ENCODE measurements at regions not wholly inside any gene's neighbourhood (a gene's known extent, or its start where the extent isn't known, plus 50 kb on each side); places are given as distances from the start of the nearest gene placed in this dataset.
"Not testable (repeated sequence)": the region's sequence is repeated elsewhere in the genome, so short reads cannot be mapped to it uniquely, and the experiment has no call there.

DNA sequence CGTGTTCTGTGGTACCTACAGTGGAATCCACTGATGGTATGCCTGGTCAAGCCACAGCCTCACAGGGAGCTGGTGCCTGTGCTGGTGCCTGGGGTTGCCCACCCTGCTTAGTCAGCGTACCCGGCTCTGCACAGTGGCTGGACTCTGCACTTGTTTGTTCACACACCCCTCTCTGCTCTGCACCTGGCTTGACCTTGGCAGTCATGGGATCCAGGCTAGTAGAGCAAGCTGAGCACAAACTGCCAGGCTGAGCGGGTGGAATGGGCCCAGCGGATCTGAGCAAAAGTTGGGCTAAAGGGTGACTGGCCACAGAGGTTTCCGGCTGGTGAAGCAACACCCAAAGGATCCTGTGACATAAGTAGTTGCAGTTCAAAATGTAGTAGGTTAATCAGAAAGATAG, 163.5 kb downstream of the CDH19 start:
- Mint-ChIP-seq H3K27ac (no peak overlapping the region), H3K36me3 (no peaks in the 10 kb centered on the region), H3K4me3 (no peak overlapping the region), H3K27me3 (no peaks in the 10 kb centered on the region), H3K9me3 (peaks cover 5% of the 10 kb centered on the region), H3K4me1 (ENCODE audit: low read depth) (no peaks in the 10 kb centered on the region)
- ChIA-PET CTCF (no interaction called here), POLR2A (no interaction called here)
- DNase-seq = no peak
- intact Hi-C loops (cut with micrococcal nuclease) = no loop called here

DNA sequence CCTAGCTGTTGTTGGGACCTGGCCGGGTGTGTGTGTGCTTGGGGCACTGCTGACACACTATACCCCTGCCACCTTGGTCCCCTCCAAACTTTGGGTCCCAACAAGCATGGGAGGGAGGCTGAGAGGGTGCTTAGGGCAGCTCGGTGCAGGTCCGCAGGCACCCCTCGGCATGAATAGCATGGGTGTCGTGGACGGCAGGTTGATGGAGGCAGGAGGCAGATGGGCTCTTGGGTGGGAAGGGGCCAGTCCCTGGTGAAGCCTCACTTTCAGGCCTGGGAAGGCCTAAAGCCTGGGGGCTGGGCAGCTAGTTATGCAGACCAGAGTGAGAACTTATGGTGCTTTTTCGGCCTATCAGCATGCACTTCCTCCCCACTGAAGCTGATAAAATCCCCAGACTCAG, 164.2 kb downstream of the CDH19 start:
- no peak for DNase-seq
- Mint-ChIP-seq H3K9me3 (peaks cover 5% of the 10 kb centered on the region), H3K36me3 (no peaks in the 10 kb centered on the region), H3K4me1 (ENCODE audit: low read depth) (no peaks in the 10 kb centered on the region), H3K27me3 (no peaks in the 10 kb centered on the region), H3K4me3 (no peak overlapping the region), H3K27ac (no peak overlapping the region)
- ChIA-PET POLR2A (no interaction called here), CTCF (no interaction called here)
- intact Hi-C loops (cut with micrococcal nuclease) = no loop called here

DNA sequence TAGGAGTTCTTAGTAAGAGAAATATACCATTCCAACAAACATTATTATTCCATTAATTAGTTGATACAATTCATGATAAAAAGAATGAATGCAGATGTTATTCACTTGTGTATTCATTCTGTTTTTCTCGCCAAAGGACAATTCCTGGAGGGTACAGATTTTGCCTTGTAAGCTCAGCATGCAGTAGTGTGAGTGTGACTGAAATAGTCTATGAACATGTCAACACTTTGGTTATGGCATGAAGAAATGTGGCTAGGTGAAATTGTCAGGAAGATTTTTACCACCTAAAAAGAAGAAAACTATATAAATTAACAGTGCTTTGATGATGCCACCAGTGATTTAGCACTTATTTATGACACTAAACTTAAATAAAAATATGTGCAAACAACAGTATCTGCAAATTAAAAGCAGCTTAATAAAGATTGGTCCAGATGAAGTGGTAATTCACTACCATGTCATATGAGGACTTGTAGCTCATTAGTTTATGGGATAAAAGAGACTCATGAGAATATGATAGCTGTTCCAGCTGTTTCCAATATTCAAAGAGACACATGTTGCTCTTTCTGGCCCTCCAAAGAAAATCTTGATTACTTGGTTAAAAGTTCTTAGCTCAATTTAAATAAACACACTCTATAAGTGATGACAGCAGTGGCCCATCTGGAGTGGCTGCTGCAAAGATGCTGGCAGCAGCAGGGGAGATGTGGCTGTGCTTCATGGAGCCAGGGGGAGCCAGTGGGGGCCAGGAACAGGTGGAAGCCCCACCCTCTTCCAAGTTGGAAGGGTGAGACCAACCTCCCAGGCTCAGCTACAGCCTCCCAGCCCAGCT, 165.0 kb downstream of the CDH19 start:
- no peak for DNase-seq
- intact Hi-C loops (cut with micrococcal nuclease) = no loop called here
- Mint-ChIP-seq H3K9me3 (peaks cover 5% of the 10 kb centered on the region), H3K4me1 (ENCODE audit: low read depth) (no peaks in the 10 kb centered on the region), H3K27me3 (no peaks in the 10 kb centered on the region), H3K4me3 (no peak overlapping the region), H3K36me3 (no peaks in the 10 kb centered on the region), H3K27ac (no peak overlapping the region)
- CTCF ChIA-PET = no interaction called here
- POLR2A ChIA-PET = no interaction called here

DNA sequence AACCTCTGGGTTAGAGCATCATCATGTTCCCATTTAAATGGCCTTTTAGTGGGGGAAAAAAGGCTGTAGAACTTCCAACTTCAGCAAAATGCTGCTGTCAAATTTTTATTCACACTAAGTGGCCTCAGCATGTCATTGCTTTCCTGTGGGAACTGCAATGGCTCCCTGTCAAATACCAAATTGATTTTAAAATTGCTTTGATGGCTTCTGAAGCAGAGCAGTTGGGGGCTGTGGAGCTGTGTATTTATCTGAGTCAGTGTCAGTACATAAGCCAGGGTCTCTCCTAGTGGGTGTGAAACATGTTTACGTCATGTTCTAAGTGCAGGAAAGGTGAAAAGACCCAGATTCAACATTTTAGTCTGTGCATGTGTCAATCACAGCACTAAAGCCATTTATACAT, 171.3 kb downstream of the CDH19 start:
- CTCF ChIA-PET = no interaction called here
- Mint-ChIP-seq H3K36me3 (no peaks in the 10 kb centered on the region), H3K4me3 (no peak overlapping the region), H3K27me3 (no peaks in the 10 kb centered on the region), H3K4me1 (ENCODE audit: low read depth) (no peaks in the 10 kb centered on the region), H3K27ac (no peak overlapping the region), H3K9me3 (peaks cover 3% of the 10 kb centered on the region)
- intact Hi-C loops (cut with micrococcal nuclease) = no loop called here
- DNase-seq = no peak
- POLR2A ChIA-PET = no interaction called here

DNA sequence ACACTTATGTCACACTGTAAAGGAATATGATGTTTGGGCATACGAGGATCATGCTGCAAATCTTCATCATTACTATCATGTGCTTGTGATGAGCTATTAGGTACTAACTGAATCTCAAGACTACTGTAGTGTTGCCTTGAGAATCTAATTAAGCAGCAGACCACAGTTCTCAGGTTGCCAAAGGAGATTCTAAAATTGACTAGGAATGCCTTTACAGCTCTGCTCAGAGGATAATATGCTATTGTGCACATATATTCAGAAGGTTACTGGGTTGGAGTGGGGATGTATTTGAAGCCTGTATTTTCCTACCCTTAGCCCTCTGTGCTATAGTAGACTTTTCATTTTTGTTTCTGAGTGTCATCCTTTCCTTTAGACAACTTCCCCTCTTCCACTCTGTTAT, 175.1 kb downstream of the CDH19 start:
- CTCF ChIA-PET = no interaction called here

DNA sequence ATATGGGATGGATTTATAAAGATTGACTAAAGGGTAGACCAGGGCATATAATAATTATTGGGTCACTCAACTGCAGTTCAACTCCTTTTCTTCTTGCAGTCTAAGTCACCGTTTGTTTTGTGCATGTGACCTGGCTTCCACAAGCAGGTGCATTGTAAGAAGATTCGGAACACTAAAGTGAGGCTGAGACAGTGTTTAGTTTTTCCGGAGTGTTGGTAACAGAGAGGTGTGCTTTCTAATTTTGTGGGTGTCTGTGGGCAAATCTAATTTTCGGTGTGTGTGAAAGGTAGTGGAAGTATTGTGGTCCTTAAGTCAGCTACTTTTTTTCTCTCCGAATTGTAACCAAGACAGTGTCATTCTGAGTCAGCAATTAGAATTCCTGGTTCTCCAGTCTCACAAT, 184.5 kb downstream of the CDH19 start:
- H3K27me3 Mint-ChIP-seq = no peaks in the 10 kb centered on the region
- ChIA-PET CTCF (no interaction called here), POLR2A (no interaction called here)
- no peak for DNase-seq
- H3K36me3 Mint-ChIP-seq = no peaks in the 10 kb centered on the region
- H3K27ac Mint-ChIP-seq = no peak overlapping the region
- H3K4me1 Mint-ChIP-seq (ENCODE audit: low read depth) = no peaks in the 10 kb centered on the region
- intact Hi-C loops (cut with micrococcal nuclease) = no loop called here
- H3K9me3 Mint-ChIP-seq = peaks cover 5% of the 10 kb centered on the region
- no peak overlapping the region for H3K4me3 Mint-ChIP-seq

More for the DNA sequence above, 175.1 kb downstream of the CDH19 start:
- Mint-ChIP-seq H3K36me3 (no peaks in the 10 kb centered on the region), H3K4me3 (no peak overlapping the region), H3K27me3 (no peaks in the 10 kb centered on the region), H3K27ac (no peak overlapping the region), H3K4me1 (ENCODE audit: low read depth) (no peaks in the 10 kb centered on the region), H3K9me3 (no peaks in the 10 kb centered on the region)
- intact Hi-C loops (cut with micrococcal nuclease) = no loop called here
- no peak for DNase-seq
- POLR2A ChIA-PET = no interaction called here

DNA sequence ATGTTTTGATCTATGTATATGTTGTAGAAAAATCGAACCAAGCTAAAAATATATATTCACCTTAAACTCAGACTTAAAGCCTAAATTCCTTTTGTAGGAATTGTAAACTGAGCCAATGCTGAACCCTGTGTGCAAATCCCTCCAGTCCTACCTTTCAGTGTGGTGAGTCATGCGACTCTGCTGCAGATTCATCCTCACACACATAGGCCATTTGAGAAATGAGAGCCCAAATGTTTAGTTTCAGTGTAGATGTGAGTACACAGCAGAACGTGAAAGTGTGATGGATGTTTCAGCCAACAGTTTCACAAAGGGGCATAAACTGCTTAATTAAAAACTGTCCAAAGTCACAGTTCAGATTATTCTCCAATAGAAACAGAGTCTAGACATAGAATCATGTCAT, 193.2 kb downstream of the CDH19 start:
- Mint-ChIP-seq H3K36me3 (no peaks in the 10 kb centered on the region), H3K4me1 (ENCODE audit: low read depth) (no peaks in the 10 kb centered on the region), H3K4me3 (no peak overlapping the region), H3K27ac (no peak overlapping the region), H3K27me3 (no peaks in the 10 kb centered on the region), H3K9me3 (peaks cover 24% of the 10 kb centered on the region)
- ChIA-PET POLR2A (no interaction called here), CTCF (no interaction called here)
- intact Hi-C loops (cut with micrococcal nuclease) = no loop called here
- no peak for DNase-seq

DNA sequence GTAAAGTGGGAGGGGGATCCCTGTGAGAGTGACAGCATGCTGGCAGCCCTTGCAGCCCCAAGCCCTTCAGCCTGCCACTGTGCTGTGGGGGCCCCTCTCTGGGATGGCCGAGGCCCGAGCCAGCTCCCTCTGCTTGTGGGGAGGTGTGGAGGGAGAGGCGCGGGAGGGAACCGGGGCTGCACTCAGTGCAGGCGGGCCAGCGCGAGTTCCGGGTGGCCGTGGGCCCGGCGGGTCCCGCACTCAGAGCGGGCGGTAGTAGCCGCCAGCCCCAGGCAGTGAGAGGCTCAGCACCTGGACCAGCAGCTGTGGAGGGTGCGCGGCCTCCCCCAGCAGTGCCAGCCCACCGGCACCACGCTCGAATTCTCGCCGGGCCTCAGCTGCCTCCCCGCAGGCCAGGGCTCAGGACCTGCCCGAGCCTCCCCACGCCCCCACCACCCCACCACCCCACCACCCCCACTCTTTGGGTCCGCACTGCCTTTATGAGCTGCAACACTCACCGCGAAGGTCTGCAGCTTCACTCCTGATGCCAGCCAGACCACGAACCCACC, 208.1 kb downstream of the CDH19 start:
- ChIA-PET CTCF (no interaction called here), POLR2A (no interaction called here)
- no peak overlapping the region for H3K27ac Mint-ChIP-seq
- intact Hi-C loops (cut with micrococcal nuclease) = no loop called here
- no peaks in the 10 kb centered on the region for H3K36me3 Mint-ChIP-seq
- H3K9me3 Mint-ChIP-seq = peaks cover 24% of the 10 kb centered on the region
- no peaks in the 10 kb centered on the region for H3K4me1 Mint-ChIP-seq (ENCODE audit: low read depth)
- no peak for DNase-seq
- H3K27me3 Mint-ChIP-seq = no peaks in the 10 kb centered on the region
- H3K4me3 Mint-ChIP-seq = no peak overlapping the region

DNA sequence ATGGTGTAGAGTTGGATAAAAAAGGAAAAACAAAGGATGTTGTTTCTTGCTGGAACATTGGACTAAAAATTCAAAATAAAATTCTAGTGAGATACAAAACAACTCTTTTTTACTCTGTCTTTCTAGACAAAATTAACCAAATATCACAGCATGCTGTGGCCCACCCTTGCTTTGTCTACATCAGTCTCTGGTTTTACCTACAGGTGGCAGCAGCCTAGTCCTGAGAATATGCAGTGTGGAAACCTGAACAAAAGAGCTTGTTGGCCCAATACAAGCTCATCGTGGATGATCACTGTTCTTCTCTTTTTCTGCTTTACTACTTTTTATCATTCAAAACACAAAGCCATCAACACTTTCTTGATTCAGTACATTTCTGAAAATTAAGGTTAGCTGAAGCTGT, 210.4 kb downstream of the CDH19 start:
- Mint-ChIP-seq H3K4me3 (no peak overlapping the region), H3K9me3 (peaks cover 37% of the 10 kb centered on the region), H3K4me1 (ENCODE audit: low read depth) (no peaks in the 10 kb centered on the region), H3K27ac (no peak overlapping the region), H3K36me3 (no peaks in the 10 kb centered on the region), H3K27me3 (no peaks in the 10 kb centered on the region)
- intact Hi-C loops (cut with micrococcal nuclease) = no loop called here
- POLR2A ChIA-PET = no interaction called here
- CTCF ChIA-PET = no interaction called here
- no peak for DNase-seq

DNA sequence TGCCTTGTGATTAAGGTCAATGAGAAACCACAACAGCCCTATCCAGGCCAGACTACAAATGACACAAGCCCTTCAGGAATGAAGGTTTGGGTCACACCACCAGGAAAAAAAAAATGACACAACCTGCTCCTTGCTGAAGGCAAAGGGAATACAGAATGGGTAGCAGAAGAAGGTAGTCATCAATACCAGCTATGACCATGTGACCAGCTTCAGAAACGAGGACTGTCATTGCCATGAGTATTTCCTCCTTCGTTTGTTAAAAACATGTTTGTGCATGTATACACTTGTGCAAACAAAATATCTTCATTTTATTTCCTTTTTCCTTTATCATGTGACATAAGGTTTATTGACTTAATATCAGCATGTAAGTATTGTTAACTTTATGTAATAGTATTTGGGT, 226.6 kb downstream of the CDH19 start:
- intact Hi-C loops (cut with micrococcal nuclease) = no loop called here
- Mint-ChIP-seq H3K27ac (no peak overlapping the region), H3K9me3 (peaks cover 15% of the 10 kb centered on the region), H3K4me3 (no peak overlapping the region), H3K4me1 (ENCODE audit: low read depth) (no peaks in the 10 kb centered on the region), H3K27me3 (no peaks in the 10 kb centered on the region), H3K36me3 (no peaks in the 10 kb centered on the region)
- CTCF ChIA-PET = no interaction called here
- DNase-seq = no peak
- POLR2A ChIA-PET = no interaction called here

DNA sequence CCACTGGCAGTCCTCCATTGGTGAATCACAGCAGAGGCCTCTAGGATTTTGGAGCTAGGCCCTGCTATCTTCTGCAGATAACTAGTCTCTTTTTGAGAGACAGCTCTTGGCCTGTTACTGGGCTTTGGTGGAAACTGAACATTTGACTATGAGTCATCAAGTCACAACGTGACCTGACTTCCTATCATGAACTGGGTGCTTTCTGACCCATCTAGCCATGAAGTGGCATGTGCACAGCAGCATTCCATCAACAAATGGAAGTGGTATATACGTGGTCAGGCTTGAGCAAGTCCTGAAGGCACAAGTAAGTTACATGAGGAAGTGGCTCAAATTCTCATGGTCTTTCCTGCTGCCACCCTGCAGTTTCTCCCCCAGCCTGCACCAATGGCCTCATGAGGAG, 228.5 kb downstream of the CDH19 start:
- POLR2A ChIA-PET; H3K4me1 Mint-ChIP-seq (ENCODE audit: low read depth); DNase-seq; H3K36me3 Mint-ChIP-seq; H3K27ac Mint-ChIP-seq; intact Hi-C loops (cut with micrococcal nuclease); H3K4me3 Mint-ChIP-seq; CTCF ChIA-PET; H3K27me3 Mint-ChIP-seq: not testable (repeated sequence)
- peaks cover 18% of the 10 kb centered on the region for H3K9me3 Mint-ChIP-seq

DNA sequence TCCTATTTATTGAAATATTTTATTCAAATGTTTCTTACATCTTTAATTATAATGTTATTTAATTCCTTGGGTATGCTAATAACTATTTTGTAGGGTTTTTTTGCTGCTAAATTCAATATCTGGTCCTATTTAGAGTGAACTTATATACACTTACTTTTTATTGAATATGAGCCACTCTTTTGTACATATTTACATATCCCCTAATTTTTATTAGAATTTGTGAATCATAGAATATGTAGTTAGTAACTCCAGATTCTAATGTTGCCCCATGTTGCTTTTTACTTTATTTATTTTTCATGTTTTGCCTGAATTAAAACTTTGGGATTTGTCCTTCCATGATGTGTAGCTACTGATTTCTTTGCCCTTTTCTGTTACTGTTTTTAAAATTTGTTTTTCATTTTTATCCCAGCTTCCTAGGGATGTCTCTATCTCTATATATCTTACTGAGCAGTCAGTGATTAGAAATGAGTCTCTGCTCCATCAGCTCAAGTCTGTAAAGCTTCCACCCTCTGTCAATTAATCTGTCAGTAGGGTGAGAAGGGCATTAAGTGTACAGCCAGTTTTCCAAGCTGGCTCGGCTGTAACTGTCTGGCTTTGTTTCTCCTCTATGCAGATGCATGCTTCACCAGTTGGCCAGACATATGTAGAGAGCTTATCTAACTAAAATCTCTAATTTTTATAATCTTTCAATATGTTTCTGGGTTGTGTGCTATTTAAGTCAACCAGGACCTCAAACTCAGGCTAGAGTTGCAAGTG, 256.9 kb downstream of the CDH19 start:
- Mint-ChIP-seq H3K4me3 (no peak overlapping the region), H3K9me3 (no peaks in the 10 kb centered on the region), H3K4me1 (ENCODE audit: low read depth) (no peaks in the 10 kb centered on the region), H3K27ac (no peak overlapping the region), H3K36me3 (no peaks in the 10 kb centered on the region), H3K27me3 (no peaks in the 10 kb centered on the region)
- no peak for DNase-seq
- POLR2A ChIA-PET = no interaction called here
- CTCF ChIA-PET = no interaction called here
- intact Hi-C loops (cut with micrococcal nuclease) = no loop called here

DNA sequence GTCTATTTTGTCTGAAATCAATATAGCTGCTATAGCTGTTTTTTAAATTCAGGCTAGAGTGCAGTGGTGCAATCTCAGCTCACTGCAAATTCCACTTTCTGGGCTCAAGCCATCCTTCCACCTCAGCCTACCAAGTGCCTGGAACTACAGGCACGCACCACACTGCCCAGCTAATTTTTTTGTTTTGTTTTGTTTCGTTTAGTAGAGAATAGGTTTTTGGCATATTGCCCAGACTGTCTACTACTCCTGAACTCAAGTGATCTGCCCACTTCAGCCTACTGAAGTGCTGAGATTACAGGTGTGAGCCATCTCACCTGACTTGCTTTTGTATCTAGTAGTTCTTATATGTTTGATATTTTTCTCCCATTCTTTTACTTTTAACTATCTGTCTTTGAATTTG, 259.7 kb downstream of the CDH19 start:
- no peak for DNase-seq
- CTCF ChIA-PET = no interaction called here
- no peaks in the 10 kb centered on the region for H3K36me3 Mint-ChIP-seq
- no peaks in the 10 kb centered on the region for H3K9me3 Mint-ChIP-seq
- H3K4me3 Mint-ChIP-seq = no peak overlapping the region
- intact Hi-C loops (cut with micrococcal nuclease) = no loop called here
- H3K27ac Mint-ChIP-seq = no peak overlapping the region
- POLR2A ChIA-PET = no interaction called here
- H3K27me3 Mint-ChIP-seq = no peaks in the 10 kb centered on the region
- no peaks in the 10 kb centered on the region for H3K4me1 Mint-ChIP-seq (ENCODE audit: low read depth)
